ENCODE measurements at regions not wholly inside any gene's neighbourhood (a gene's known extent, or its start where the extent isn't known, plus 50 kb on each side); places are given as distances from the start of the nearest gene placed in this dataset.
"Not testable (repeated sequence)": the region's sequence is repeated elsewhere in the genome, so short reads cannot be mapped to it uniquely, and the experiment has no call there.

GRCh38 chr11:97620007-97620406 is 1230.2 kb downstream of the JRKL start:
- DNase-seq (ENCODE audit: low spot score) (no peak), ATAC-seq (ENCODE audit: low FRiP score) (no peak)
- TF ChIP-seq CTCF (IDR thresholded peaks at IDR 0.05) = no peak

- TF ChIP-seq CTCF (IDR thresholded peaks at IDR 0.05) = no peak
- no peak for DNase-seq (ENCODE audit: low spot score)
- no peak for ATAC-seq (ENCODE audit: low FRiP score)
These were observed 1231.5 kb downstream of the JRKL start for GRCh38 chr11:97621282-97621681.

GRCh38 chr11:97622795-97623194 is 1233.0 kb downstream of the JRKL start:
- DNase-seq (ENCODE audit: low spot score) (no peak), ATAC-seq (ENCODE audit: low FRiP score) (no peak)
- TF ChIP-seq CTCF (IDR thresholded peaks at IDR 0.05) = no peak

DNA sequence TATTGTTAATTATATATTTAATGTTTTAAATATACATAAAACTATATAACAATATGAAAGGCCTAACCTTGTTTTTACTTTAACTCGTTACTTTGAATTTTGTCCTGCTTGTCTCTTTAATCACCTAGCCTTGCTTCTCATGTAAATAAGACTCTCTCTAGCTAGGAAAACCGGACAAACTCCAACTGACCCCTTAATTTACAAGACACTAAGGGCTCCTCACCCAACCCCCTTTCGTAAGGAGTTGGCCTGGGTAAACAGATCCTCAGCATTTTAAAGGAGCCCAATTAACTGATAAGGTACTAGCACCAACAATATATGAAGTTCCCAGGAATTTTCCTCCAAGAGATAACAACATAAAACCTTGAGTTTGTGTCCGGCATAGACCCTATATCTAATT is 1246.9 kb downstream of the JRKL start:
- not testable (repeated sequence) for ATAC-seq (ENCODE audit: low FRiP score); DNase-seq (ENCODE audit: low spot score)

- no peak for DNase-seq (ENCODE audit: low spot score)
- TF ChIP-seq CTCF (IDR thresholded peaks at IDR 0.05) = no peak
- ATAC-seq (ENCODE audit: low FRiP score) = no peak
These were observed 1247.9 kb downstream of the JRKL start for GRCh38 chr11:97637701-97638100.

DNA sequence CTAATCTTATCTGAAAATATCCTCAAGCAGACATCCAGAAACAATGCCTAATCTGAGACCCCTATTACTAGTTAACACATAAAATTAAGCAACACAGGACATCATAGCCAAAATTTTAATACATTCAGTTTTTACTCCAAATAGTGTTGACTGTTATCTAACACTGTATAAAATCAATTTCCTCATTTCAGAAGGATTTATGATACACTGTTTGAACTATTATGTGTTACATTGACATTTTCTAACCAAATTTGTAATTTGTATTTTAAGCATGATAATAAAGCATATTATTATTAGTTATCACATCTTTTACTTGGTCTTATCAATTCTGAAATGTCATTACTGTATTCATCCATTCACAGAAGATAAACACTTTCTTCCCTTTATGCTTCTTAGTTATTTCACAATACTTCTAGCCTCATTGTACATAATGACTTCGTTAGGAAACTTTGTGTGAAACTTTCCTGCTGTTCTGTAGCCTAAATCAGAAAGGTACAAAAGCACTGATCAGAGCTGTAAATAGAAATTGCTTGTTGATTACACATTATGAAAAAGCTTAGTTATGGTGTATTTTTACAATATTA is 1248.9 kb downstream of the JRKL start:
- no peak for DNase-seq (ENCODE audit: low spot score)
- no peak for ATAC-seq (ENCODE audit: low FRiP score)
- no peak for TF ChIP-seq CTCF (IDR thresholded peaks at IDR 0.05)

DNA sequence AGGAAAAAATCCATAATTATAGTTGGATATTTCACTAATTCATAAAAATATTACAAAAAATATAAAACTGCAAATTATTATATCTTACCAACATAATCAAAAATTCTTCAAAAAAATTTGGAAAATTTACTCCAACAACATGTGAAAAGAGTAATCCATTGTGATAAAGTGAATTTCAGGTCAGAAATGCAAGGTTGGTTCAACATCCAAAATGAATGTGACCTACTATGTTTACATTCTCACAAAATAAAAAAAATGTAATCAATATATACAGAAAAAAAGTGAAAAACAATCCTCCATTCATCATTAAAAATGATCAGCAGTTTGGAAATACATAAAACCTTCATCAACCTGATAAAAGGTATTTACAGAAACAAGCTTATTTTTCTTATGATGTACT is 1252.2 kb downstream of the JRKL start:
- TF ChIP-seq CTCF (IDR thresholded peaks at IDR 0.05) = no peak
- no peak for DNase-seq (ENCODE audit: low spot score)
- no peak for ATAC-seq (ENCODE audit: low FRiP score)

DNA sequence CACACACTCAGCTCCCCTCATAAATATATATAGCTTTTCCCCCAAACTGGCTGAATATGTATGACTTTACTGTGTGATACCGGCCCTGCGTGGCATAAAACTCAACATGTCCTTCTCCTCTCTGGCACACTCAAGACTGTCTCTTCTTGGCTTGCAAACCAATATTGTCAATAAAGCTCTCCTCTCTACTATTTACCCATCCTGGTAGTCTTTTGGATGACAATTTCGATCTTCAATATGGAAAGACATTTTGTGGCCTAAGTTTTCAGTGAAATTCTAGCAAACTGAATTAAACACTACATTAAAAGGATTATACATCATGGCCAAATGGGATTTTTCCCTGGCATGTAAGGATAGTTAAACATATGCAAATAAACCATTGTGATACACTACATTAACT is 1255.9 kb downstream of the JRKL start:
- DNase-seq (ENCODE audit: low spot score) (no peak), ATAC-seq (ENCODE audit: low FRiP score) (no peak)
- no peak for TF ChIP-seq CTCF (IDR thresholded peaks at IDR 0.05)
